HG02678 (cell line): ENCODE measurements at regions not wholly inside any gene's neighbourhood (a gene's known extent, or its start where the extent isn't known, plus 50 kb on each side); places are given as distances from the start of the nearest gene placed in this dataset.

Experiments used
- ATAC-seq: cut with Tn5 transposase; IDR thresholded peaks from one replicate; pipeline ENCODE4 v1.9.1; 2021; ENCODE audit warnings: mild to moderate bottlenecking, moderate library complexity; ENCODE audit not compliant: unreplicated experiment

GRCh38 chr10:128879030-128879429 is 588.0 kb upstream of the MGMT start:
- ATAC-seq = no peak

DNA sequence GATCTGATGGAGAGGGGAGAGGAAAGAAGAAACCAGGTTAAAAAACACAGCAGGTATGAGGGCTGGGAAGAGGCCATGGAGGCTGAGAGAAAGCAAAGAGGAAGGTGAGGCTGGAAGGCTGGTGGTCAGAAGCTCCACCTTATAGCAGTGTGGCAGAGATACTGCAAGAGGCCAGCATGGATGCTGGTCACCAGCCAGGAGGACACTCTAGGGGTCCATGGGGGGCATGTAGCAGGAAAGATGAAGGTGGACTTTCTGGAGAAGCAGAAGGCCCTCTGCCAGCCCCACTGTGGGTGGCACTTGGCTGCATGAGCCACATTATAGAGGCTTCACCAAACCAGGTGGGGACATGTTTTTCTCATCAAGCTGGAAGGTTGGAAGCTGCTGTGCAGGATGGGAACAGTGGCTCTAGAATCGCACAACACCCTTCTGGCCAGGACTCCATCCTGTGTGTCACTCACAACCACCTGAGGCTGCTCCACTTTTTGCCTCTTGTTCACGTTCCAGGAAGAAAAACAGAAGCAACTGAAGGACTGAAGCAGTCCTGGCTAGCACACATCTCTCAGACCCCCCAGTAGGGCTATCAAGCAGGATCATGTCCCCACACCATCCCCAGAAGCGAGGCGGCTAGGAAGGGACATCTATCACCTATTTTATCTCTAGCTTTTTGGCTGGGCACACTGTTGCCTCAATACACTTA is 587.5 kb upstream of the MGMT start:
- no peak for ATAC-seq

DNA sequence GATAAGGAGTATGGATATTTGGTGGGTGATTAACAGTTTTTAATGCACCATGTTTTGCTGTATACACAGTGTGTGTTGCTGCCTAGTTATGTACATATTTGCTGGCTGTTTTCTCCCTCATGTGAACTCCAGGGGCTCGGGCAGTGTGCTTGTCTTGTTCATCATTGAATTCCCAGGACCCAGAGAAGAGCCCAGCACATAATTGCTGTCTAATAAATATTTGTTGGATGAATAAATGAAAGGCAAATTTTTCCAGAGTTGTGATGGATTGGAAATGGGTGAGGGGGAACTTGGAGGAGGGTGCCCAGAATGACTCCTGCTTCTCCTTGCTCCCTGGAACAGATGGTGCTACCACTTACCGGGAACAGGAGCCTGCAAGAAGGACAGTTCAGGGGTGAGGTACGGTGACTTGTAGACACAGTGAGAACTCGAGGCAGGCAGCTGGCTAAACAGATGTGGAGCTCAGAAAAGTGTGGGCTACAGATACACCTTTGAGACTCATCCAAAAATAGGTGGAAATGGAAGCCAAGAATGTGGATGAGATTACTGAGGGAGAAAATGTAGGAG is 586.8 kb upstream of the MGMT start:
- no peak for ATAC-seq

DNA sequence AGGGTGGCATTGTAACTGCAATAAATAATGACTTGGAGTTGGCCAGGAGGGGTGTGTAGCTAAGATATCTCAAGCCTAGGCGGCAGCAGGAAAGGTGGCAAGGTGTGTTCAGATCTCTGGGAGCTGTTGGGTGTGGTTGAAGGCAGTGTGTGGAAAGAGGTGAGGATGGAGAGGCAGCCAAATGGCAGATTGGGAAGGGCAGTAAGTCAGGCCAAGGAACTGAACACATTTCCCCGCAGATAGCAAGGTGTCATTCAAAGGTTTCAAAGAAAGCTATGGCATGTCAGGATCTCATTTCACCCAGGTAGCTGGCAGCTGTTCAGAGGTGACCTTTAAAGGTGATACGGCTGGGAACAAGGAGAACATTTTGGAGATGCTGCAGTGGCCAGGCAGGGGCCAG is 586.0 kb upstream of the MGMT start:
- no peak for ATAC-seq

DNA sequence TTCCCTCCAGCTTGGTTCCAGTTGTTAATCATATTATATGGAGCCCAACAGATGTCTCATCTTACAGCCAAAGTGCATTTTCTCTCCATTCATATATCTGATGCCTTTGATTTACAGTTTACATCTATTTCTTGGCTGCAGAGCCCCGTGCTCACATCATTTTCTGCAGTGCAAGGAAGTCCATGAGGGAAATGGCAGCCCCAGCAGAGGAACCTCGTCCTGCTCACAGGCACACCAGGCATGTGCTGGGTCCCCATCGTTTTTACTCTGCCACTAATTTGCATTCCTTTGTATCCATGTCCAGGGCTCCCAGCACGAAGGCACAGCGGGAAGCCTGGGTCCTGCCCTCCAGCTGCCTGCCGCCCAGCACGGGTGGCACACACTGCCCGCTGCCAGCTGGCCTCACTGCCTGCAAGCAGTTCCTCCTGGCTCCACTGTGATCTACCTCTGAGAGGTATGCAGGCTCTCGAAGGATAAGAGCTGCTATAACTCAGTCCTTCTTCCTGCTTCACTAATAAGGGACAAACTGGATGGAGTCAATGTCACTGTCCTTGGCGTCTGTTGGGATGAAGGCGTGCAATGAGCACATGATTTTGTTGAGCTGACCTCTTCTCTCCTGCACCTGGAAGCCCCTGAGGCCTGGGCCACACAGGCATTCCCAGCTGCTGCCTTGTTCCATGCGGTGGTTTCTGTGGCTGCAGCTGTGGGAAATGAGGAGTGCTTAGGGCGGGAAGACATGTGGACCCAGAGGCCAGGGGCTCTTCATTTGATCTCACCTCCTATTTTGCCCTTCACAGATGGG is 583.6 kb upstream of the MGMT start:
- no peak for ATAC-seq

DNA sequence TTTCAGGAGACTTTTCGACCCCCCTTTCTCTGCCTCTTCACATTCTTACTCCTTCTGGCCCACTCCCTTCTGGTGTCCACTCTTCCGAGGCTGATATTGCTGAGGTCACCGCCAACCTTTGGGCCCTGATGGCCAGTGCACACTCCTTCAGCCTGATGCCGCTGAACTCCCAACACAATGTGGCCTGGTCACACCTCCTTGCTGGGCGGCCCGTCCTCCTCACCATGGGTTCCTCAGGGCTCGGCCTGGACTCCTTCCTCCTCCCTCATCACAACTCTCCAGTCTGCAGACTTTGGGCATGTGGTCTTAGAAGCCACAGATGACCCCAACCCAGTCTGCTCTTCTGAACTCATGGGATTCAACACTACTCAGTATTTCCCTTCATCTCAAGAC is 583.0 kb upstream of the MGMT start:
- ATAC-seq = no peak

GRCh38 chr10:128884496-128885072 is 582.5 kb upstream of the MGMT start:
- ATAC-seq = no peak

DNA sequence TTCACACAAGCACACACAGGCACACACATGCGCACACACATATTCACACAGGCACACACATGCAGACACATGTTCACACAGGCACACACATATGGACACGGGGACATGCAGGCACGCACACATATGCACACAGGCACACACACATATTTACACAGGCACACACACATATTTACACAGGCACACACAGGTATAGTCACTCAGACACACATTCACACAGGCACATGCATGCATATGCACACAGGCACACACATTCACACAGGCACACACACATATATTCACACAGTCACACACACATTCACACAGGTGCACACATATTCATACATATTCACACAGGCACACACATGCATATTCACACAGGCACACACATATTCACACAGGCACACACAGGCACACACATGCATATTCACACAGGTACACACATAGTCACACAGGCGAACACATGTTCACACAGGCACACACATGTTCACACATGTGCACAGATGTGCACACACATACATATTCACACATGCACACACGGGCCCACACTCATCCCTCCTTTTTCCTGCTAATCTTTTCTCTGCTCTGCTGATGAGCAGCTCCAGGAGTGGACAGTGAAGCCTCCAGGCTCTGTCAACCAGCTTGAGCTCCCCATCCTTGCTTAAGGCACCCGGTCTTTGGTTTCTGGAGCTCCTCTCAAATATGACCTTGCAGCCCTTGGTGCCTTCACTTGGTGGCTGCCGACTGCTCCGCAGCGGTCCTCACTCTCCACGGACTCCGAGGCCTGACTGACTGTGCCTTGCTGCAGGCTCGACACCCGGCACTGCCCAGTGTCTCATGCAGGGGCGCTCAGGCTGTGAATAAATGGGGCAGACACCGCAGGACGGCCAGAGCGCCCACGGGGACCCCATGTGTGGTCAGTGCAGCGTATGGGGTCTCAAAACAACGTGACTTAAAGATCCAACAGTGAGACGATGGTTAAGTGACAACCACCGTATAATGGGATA is 581.2 kb upstream of the MGMT start:
- no peak for ATAC-seq

DNA sequence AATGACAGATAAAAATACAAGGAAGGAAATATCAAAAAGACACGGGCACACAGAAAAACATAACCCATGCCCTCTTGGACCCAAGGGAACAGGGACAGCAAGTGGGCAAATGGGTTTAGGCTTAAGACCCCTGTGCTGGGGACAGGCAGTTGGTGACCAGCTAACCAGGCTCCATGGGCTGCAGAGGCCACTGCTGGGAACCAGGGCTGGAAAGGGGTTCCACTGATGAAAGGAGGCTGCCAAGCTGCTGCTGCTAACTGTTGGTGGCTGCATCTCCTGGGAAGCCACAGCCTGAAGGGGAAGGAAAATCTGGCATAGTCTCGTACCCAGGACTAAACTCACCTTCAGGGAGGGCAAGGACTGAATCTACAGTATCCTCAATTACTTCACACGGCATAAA is 579.2 kb upstream of the MGMT start:
- ATAC-seq = no peak

DNA sequence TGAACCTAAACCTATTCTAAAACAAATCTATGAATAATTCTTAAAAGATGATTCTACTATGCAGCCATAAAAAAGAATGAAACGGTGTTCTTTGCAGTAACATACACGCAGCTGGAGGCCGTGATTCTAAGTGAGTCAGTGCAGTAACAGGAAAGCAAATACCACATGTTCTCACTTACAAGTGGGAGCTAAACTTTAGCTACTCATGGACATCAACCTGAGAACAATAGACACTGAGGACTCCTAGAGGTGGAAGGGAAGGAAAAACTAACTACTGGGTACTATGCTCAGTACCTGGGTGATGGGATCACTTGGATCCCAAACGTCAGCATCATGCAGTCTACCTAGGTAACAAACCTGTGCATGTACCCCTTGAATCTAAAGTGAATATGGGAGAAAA is 575.0 kb upstream of the MGMT start:
- ATAC-seq = no peak

DNA sequence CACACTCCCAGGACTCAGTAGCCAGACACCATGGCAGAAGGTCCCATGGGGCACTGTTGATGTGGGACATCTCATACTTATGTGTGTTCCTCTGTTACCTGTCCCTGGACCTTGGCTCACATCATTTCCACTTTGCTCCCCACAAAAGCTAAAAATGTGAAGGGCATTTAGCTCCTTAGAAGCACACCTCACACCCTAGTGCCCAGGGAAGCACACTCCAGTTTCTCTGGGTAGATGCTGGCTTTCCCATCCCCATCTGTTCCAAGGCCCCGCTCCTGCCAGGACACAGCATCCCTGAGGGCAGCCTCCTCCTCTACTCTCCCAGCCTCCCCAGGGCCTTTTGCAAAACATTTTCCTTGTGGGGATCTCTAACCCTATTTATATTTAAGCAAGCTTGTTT is 572.4 kb upstream of the MGMT start:
- ATAC-seq = no peak

- no peak for ATAC-seq
Observed at GRCh38 chr10:128895473-128895872, 571.6 kb upstream of the MGMT start.

DNA sequence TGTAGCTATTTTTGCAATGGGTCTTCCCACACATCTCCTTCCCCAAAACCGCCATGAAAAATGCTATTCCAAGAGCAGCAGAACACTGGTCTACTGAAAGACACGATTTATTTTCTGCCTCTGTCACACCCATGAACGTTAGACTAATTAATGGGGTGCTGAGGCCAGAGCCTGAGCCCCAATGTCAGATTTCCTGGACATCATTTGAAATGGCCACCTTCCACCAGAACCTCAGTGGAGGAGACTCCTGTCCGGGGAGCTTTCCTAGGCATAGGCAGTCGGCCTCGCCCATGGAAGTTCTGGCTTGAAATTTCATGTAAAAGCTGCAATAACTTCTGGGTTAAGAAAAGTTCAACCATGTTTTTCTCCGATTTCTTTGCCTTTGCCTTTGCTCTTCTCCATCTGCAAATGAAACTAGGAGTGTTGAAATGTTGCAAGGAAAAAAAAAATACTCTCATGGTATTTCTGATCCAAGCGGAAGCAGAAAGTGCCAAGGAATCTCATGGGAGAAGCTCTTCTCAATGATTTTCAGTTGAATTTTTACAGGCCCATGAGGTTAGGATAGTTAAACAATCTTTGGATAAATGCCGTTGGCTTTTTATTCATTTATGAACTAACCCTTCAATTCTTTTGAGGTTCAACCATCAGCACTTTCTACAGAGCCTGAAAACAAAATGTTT is 570.8 kb upstream of the MGMT start:
- ATAC-seq = no peak

- no peak for ATAC-seq
Observed at GRCh38 chr10:128896963-128897362, 570.1 kb upstream of the MGMT start.

DNA sequence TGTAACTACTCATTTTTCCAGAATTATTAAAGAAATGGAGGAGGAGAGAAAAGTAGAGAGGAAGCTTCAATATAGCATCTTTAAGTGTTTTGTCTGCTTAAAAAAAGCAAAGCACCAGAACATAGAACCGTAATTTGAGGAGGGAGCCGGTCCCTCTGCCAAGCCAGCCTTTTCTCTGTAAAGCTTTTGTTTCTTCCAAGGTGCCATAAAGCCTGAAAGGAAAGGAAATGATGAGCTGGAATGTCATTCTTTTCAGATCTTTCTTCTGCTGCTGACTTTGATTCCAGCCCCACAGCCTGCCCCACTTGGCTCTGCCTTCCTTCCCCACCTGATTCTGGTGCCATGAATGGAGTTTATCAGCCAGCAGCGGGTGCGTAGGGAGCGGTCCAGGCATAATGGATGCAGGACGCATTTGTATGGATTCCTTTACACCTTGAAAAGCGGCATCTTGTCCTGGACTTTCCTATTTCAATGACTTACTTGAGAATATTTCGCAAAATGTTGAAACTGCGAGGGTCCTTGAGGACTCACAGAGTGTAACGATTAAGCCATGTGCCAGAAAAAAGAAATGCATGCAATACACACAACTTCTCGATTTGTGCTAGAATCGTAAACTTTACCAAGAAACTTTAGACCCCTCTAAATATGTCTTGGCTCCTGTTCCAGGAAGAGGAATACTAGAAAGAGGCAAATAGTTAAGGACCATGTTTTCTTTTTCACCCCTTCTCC is 569.5 kb upstream of the MGMT start:
- no peak for ATAC-seq

DNA sequence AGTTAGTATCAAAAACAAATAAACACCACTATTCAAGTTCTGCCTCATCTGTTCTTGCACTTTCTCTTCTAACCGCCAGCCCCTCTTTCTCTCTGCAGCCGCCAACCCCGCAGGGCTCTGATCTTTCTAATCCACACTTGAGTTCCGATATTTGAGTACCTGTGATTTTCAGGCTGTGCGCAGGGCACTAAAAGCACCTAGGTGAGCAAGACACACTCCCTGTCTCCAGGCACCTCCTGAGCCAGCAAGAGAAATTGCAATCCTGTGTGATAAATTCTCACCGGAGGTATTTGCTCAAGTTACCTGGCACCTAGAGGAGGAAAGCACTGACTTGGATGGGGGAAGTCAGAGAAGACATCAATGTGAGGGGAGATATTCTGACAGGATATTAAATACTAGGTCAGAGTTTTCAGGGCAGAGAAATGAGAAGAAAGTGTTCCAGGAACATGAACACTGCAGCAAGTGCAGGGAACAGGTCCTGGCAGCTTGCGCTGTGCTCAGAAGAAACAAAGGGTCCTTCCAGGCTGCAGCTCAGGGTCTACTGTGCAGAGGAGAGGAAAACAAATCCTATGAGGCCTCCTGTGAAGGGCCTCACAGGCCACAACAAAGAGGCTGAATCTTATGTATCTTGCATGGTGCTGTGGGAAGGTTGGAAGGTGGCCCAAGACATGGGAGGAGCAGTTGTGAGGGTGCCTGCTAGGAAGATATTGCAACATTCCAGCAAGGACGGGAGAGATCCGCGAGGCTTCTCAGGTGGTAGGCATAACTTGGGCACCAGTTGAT is 568.7 kb upstream of the MGMT start:
- ATAC-seq = no peak

DNA sequence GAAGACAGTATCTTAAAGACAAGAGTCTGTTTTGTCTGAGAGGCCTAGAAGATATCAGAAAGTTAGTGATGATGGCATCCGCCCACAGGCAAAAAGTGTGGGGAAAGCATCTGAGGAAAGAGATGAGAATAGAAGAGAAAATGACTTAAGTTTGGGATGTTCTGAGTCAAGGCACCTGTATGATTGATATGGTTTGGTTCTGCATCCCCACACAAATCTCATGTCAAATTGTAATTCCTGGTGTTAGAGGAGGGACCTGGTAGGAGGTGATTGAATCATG is 568.2 kb upstream of the MGMT start:
- ATAC-seq = no peak

DNA sequence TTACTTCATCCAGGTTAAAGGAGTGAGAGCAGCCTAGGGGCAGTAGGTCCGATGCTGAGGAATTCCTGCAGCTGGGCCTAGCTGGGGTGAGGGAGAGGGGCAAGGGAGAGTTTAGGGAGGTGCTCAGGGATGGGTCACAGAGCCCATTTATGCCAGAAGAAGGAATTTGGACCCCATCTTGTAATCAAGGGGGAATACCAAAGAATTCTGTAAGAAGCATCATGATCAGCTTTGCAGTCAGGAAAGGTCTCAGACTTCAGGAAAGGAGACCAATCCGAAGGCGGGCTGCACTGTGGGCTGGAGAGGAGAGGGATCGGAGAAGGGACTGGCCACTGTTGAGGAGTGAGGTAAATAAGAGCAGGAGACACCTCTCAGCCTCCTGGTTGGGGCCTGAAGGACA is 566.6 kb upstream of the MGMT start:
- no peak for ATAC-seq

DNA sequence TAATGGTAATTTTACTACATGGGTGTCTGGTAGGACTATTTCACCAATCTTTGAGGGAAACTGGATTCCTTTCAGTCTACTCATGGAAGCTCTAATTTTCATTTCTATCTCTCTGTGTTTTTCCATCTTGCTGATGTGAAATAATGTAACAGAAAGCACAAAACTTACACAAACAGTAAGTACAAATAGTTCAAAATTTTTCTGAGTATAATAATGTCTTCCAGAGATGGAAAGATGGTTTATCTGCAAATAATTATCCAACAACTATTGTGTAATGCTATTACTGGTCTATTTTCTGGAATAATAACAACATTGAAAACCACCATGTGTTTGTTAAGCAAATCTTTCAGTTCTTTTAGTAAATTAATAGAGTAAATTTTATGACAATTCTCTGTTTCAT is 565.8 kb upstream of the MGMT start:
- no peak for ATAC-seq
